ENCODE measurements at regions not wholly inside any gene's neighbourhood (a gene's known extent, or its start where the extent isn't known, plus 50 kb on each side); places are given as distances from the start of the nearest gene placed in this dataset.

DNA sequence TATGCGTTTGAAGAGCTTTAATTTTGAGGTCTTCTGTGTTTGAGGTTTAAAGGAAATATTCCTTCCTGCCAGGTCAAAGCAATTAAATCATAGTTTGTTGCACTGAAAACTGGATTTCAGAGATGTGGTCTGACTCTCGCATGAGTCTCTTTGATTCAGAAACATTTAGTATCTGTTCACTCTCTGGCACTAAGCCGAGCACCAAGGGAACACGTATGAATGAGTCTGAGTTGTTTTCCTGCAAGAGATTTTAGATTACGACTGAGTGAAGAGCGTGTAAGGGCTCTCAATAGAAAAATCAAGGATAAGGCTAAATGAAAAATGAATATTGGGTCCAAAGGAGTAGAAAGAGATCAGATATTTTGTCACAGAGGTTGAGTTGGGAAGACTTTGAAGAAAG lies 875.4 kb upstream of the PRKX start:
- FAIRE-seq (no peak), DNase-seq (ENCODE audit: low read depth, low spot score) (no peak)
- H4K20me1 ChIP-seq (replicated peaks; ENCODE audit: control insufficient read depth, extremely low read depth, insufficient read depth, low read length) = no peaks in the 10 kb centered on the region
- H3K4me1 ChIP-seq (ENCODE audit: control insufficient read depth, extremely low read depth, insufficient read depth, low read length) = no peaks in the 10 kb centered on the region
- ChIA-PET CTCF (no interaction called here), POLR2A (no interaction called here)
- H3K9ac ChIP-seq (replicated peaks; ENCODE audit: extremely low read depth, insufficient read depth, low read length) = no peak overlapping the region
- dilution Hi-C loops (cut with MboI; ENCODE audit: extremely low pct_ligation_motif_present, low sequenced_read_pairs) (no loop called here), intact Hi-C loops (cut with micrococcal nuclease) (no loop called here)
- H2AFZ ChIP-seq (ENCODE audit: low read depth, low read length) = no peak overlapping the region
- H3K9me3 ChIP-seq (replicated peaks; ENCODE audit: control insufficient read depth, insufficient read depth, low read length) = no peaks in the 10 kb centered on the region
- H3K9me1 ChIP-seq (replicated peaks; ENCODE audit: control insufficient read depth, extremely low read depth, insufficient read depth, low read length) = no peaks in the 10 kb centered on the region
- H3K4me3 ChIP-seq (replicated peaks in 1 of 3; ENCODE audit: insufficient read depth in 1 of 3, low read depth in 1 of 3, low read length in 3 of 3) = no peak overlapping the region
- H3K27me3 ChIP-seq (ENCODE audit: control insufficient read depth in 2 of 2, insufficient read depth in 2 of 2, low read length in 2 of 2) = no peaks in the 10 kb centered on the region
- H3K27ac ChIP-seq (ENCODE audit: insufficient read depth, low read depth, low read length) = no peak overlapping the region
- no peak for TF ChIP-seq GATA2 (IDR thresholded peaks at IDR 0.05; ENCODE audit: insufficient read depth, insufficient read length, low read depth, low read length)
- TF ChIP-seq MYC (IDR thresholded peaks at IDR 0.05; ENCODE audit: low read depth, low read length) = no peak
- no peak for TF ChIP-seq JUN (IDR thresholded peaks at IDR 0.05; ENCODE audit: borderline replicate concordance, insufficient read depth, insufficient read length, low read depth)
- TF ChIP-seq, protein P1, sequence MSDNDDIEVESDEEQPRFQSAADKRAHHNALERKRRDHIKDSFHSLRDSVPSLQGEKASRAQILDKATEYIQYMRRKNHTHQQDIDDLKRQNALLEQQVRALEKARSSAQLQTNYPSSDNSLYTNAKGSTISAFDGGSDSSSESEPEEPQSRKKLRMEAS (IDR thresholded peaks at IDR 0.05; ENCODE audit: insufficient read depth, insufficient read length) = no peak
- no peak for TF ChIP-seq CTCF (IDR thresholded peaks at IDR 0.05; ENCODE audit: extremely low read depth in 1 of 2, insufficient read depth in 1 of 2, low read depth in 1 of 2, low read length in 2 of 2)
- no peak for TF ChIP-seq POLR2AphosphoS5 (IDR thresholded peaks at IDR 0.05; ENCODE audit: insufficient read depth, low read depth, low read length)
- TF ChIP-seq POLR2A (IDR thresholded peaks at IDR 0.05; ENCODE audit: low read depth, low read length) = no peak
- no peak for TF ChIP-seq FOS (IDR thresholded peaks at IDR 0.05; ENCODE audit: borderline replicate concordance, insufficient read depth, low read length)
- TF ChIP-seq EZH2 (IDR thresholded peaks at IDR 0.05; ENCODE audit: borderline replicate concordance, low read depth, low read length, severe bottlenecking) = no peak
- H3K36me3 ChIP-seq (ENCODE audit: control insufficient read depth in 2 of 2, extremely low read depth in 1 of 2, insufficient read depth in 2 of 2, low read length in 2 of 2) = no peaks in the 10 kb centered on the region
- no peaks in the 10 kb centered on the region for H3K79me2 ChIP-seq (ENCODE audit: control insufficient read depth, insufficient read depth, low read length)
- no TSS peak for BruUV-seq (replicated peaks)
- H3K4me2 ChIP-seq (ENCODE audit: insufficient read depth, low read length) = no peak overlapping the region
